H1 (cell line): ENCODE measurements at regions not wholly inside any gene's neighbourhood (a gene's known extent, or its start where the extent isn't known, plus 50 kb on each side); places are given as distances from the start of the nearest gene placed in this dataset.

Experiments
- TF ChIP-seq, protein P1 (sequence below): fragments of 300-600 bp; sonication (generic); IDR thresholded peaks from 2 replicates; pipeline ENCODE4 v1.7.1; 2012; ENCODE audit warnings: low read length, moderate library complexity, mild to moderate bottlenecking, inconsistent platforms; ENCODE audit not compliant: insufficient replicate concordance

- TF ChIP-seq, protein P1, sequence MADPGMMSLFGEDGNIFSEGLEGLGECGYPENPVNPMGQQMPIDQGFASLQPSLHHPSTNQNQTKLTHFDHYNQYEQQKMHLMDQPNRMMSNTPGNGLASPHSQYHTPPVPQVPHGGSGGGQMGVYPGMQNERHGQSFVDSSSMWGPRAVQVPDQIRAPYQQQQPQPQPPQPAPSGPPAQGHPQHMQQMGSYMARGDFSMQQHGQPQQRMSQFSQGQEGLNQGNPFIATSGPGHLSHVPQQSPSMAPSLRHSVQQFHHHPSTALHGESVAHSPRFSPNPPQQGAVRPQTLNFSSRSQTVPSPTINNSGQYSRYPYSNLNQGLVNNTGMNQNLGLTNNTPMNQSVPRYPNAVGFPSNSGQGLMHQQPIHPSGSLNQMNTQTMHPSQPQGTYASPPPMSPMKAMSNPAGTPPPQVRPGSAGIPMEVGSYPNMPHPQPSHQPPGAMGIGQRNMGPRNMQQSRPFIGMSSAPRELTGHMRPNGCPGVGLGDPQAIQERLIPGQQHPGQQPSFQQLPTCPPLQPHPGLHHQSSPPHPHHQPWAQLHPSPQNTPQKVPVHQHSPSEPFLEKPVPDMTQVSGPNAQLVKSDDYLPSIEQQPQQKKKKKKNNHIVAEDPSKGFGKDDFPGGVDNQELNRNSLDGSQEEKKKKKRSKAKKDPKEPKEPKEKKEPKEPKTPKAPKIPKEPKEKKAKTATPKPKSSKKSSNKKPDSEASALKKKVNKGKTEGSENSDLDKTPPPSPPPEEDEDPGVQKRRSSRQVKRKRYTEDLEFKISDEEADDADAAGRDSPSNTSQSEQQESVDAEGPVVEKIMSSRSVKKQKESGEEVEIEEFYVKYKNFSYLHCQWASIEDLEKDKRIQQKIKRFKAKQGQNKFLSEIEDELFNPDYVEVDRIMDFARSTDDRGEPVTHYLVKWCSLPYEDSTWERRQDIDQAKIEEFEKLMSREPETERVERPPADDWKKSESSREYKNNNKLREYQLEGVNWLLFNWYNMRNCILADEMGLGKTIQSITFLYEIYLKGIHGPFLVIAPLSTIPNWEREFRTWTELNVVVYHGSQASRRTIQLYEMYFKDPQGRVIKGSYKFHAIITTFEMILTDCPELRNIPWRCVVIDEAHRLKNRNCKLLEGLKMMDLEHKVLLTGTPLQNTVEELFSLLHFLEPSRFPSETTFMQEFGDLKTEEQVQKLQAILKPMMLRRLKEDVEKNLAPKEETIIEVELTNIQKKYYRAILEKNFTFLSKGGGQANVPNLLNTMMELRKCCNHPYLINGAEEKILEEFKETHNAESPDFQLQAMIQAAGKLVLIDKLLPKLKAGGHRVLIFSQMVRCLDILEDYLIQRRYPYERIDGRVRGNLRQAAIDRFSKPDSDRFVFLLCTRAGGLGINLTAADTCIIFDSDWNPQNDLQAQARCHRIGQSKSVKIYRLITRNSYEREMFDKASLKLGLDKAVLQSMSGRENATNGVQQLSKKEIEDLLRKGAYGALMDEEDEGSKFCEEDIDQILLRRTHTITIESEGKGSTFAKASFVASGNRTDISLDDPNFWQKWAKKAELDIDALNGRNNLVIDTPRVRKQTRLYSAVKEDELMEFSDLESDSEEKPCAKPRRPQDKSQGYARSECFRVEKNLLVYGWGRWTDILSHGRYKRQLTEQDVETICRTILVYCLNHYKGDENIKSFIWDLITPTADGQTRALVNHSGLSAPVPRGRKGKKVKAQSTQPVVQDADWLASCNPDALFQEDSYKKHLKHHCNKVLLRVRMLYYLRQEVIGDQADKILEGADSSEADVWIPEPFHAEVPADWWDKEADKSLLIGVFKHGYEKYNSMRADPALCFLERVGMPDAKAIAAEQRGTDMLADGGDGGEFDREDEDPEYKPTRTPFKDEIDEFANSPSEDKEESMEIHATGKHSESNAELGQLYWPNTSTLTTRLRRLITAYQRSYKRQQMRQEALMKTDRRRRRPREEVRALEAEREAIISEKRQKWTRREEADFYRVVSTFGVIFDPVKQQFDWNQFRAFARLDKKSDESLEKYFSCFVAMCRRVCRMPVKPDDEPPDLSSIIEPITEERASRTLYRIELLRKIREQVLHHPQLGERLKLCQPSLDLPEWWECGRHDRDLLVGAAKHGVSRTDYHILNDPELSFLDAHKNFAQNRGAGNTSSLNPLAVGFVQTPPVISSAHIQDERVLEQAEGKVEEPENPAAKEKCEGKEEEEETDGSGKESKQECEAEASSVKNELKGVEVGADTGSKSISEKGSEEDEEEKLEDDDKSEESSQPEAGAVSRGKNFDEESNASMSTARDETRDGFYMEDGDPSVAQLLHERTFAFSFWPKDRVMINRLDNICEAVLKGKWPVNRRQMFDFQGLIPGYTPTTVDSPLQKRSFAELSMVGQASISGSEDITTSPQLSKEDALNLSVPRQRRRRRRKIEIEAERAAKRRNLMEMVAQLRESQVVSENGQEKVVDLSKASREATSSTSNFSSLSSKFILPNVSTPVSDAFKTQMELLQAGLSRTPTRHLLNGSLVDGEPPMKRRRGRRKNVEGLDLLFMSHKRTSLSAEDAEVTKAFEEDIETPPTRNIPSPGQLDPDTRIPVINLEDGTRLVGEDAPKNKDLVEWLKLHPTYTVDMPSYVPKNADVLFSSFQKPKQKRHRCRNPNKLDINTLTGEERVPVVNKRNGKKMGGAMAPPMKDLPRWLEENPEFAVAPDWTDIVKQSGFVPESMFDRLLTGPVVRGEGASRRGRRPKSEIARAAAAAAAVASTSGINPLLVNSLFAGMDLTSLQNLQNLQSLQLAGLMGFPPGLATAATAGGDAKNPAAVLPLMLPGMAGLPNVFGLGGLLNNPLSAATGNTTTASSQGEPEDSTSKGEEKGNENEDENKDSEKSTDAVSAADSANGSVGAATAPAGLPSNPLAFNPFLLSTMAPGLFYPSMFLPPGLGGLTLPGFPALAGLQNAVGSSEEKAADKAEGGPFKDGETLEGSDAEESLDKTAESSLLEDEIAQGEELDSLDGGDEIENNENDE: no peak
Observed at GRCh38 chr4:83981156-83981555, 445.2 kb downstream of the GPAT3 start (continued).
